Activated CD8-positive, alpha-beta memory T cell treated with anti-CD3 and anti-CD28 coated beads, Interleukin-2, amount 50 U/mL, for 48 hours (primary cell): ENCODE measurements at regions not wholly inside any gene's neighbourhood (a gene's known extent, or its start where the extent isn't known, plus 50 kb on each side); places are given as distances from the start of the nearest gene placed in this dataset.

ENCODE experiments used
- DNase-seq: peaks from one replicate; pipeline ENCODE4 v3.0.0-alpha.2; 2020

GRCh38 chr4:43244688-43245382 lies 352.3 kb downstream of the GRXCR1 start:
- DNase-seq = no peak

GRCh38 chr4:43251841-43252240 lies 359.3 kb downstream of the GRXCR1 start:
- DNase-seq = no peak

GRCh38 chr4:43253541-43253940 lies 361.0 kb downstream of the GRXCR1 start:
- no peak for DNase-seq

- no peak for DNase-seq
Observed at GRCh38 chr4:43264730-43265129, 372.2 kb downstream of the GRXCR1 start.

GRCh38 chr4:43271946-43272345 lies 379.4 kb downstream of the GRXCR1 start:
- no peak for DNase-seq

- no peak for DNase-seq
Observed at GRCh38 chr4:43274376-43274775, 381.9 kb downstream of the GRXCR1 start.

- DNase-seq = no peak
Observed at GRCh38 chr4:43275779-43276178, 383.3 kb downstream of the GRXCR1 start.

- DNase-seq = no peak
Observed at GRCh38 chr4:43276321-43276720, 383.8 kb downstream of the GRXCR1 start.

- no peak for DNase-seq
Observed at GRCh38 chr4:43277003-43277402, 384.5 kb downstream of the GRXCR1 start.

- DNase-seq = no peak
Observed at GRCh38 chr4:43282534-43282933, 390.0 kb downstream of the GRXCR1 start.

GRCh38 chr4:43286137-43286536 lies 393.6 kb downstream of the GRXCR1 start:
- DNase-seq = no peak

GRCh38 chr4:43296946-43297528 lies 404.5 kb downstream of the GRXCR1 start:
- DNase-seq = no peak

- no peak for DNase-seq
Observed at GRCh38 chr4:43316813-43317212, 424.3 kb downstream of the GRXCR1 start.

- DNase-seq = no peak
Observed at GRCh38 chr4:43325220-43325967, 432.9 kb downstream of the GRXCR1 start.

GRCh38 chr4:43330288-43330687 lies 437.8 kb downstream of the GRXCR1 start:
- no peak for DNase-seq

GRCh38 chr4:43331226-43332051 lies 438.9 kb downstream of the GRXCR1 start:
- no peak for DNase-seq

GRCh38 chr4:43332052-43332425 lies 439.5 kb downstream of the GRXCR1 start:
- no peak for DNase-seq

GRCh38 chr4:43337707-43338106 lies 445.2 kb downstream of the GRXCR1 start:
- no peak for DNase-seq

- no peak for DNase-seq
Observed at GRCh38 chr4:43339435-43339834, 446.9 kb downstream of the GRXCR1 start.

- no peak for DNase-seq
Observed at GRCh38 chr4:43341741-43342140, 449.2 kb downstream of the GRXCR1 start.

- no peak for DNase-seq
Observed at GRCh38 chr4:43343298-43343697, 450.8 kb downstream of the GRXCR1 start.

- no peak for DNase-seq
Observed at GRCh38 chr4:43345323-43345925, 452.9 kb downstream of the GRXCR1 start.

- DNase-seq = no peak
Observed at GRCh38 chr4:43348591-43348990, 456.1 kb downstream of the GRXCR1 start.
